Small intestine (tissue), 7 donors: ENCODE measurements at regions not wholly inside any gene's neighbourhood (a gene's known extent, or its start where the extent isn't known, plus 50 kb on each side); places are given as distances from the start of the nearest gene placed in this dataset.

Source experiments
- DNase-seq, 2 donors: peaks; one replicate each; pipeline versions ENCODE4 v3.0.0 to v3.0.0-alpha.2; 2013
- FAIRE-seq: peaks from 2 replicates; lab custom pipeline; 2012; peaks lifted over from hg19 to GRCh38; lab: Jason Lieb, UNC
- H3K27ac ChIP-seq, 3 donors: one replicate each; pipeline ENCODE4 v1.5.1; 2013; ENCODE audit warnings: low read length in 2 of 3, mild to moderate bottlenecking in 2 of 3, control low read depth in 1 of 3, inconsistent platforms in 1 of 3, low read depth in 1 of 3, moderate library complexity in 1 of 3
- H3K27me3 ChIP-seq, 3 donors: one replicate each; pipeline ENCODE4 v1.6.1; 2013; ENCODE audit warnings: low read length in 3 of 3, inconsistent platforms in 1 of 3; ENCODE audit not compliant: control insufficient read depth in 3 of 3, insufficient read depth in 3 of 3
- H3K36me3 ChIP-seq, 3 donors: one replicate each; pipeline ENCODE4 v1.6.1; 2013; ENCODE audit warnings: low read length in 3 of 3, inconsistent platforms in 1 of 3, low read depth in 1 of 3, mild to moderate bottlenecking in 1 of 3, moderate library complexity in 1 of 3; ENCODE audit not compliant: control insufficient read depth in 3 of 3, insufficient read depth in 2 of 3
- H3K4me1 ChIP-seq, 3 donors: one replicate each; pipeline ENCODE4 v1.6.1; 2013; ENCODE audit warnings: low read length in 2 of 3, inconsistent platforms in 1 of 3, low read depth in 1 of 3, mild to moderate bottlenecking in 1 of 3, moderate library complexity in 1 of 3; ENCODE audit not compliant: control insufficient read depth in 3 of 3, insufficient read depth in 2 of 3
- H3K4me3 ChIP-seq, 3 donors: one replicate each; pipeline ENCODE4 v1.5.1; 2013; ENCODE audit warnings: low read length in 3 of 3, control low read depth in 1 of 3, inconsistent platforms in 1 of 3, low read depth in 1 of 3, mild to moderate bottlenecking in 1 of 3, moderate library complexity in 1 of 3
- H3K9me3 ChIP-seq, 2 donors: one replicate each; pipeline ENCODE4 v1.6.1; 2013; ENCODE audit warnings: low read depth in 1 of 2, low read length in 1 of 2; ENCODE audit not compliant: control insufficient read depth in 2 of 2, insufficient read depth in 1 of 2
- WGBS, 3 donors: extraction: QIAGEN DNeasy Blood & Tissue Kit; methylation state at CpG; one replicate each; pipeline ENCODE4 v1.1.7; 2013; 5-methylcytosine and 5-hydroxymethylcytosine counted together
- donor health status: healthy with polysubstance abuse.
- donor health status: control.
- donor health status: control.
- donor health status: Bipolar disorder and iron deficiency.
- donor health status: healthy.

DNA sequence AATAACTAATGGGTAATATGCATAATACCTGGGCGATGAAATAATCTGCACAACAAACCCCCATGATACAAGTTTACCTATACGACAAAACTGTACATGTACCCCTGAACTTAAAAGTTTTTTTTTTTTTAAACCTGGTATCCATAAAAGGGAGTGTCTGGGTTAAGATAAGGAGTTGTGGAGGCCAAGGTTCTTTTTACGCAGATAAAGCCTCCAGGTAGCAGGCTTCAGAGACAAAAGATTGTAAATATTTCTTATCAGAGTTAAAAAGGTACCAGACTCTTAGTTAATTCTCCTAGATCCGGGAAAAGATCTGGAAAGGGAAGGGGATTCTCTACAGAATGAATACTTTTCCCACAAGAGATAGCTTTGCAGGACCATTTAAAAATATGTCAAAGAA, 259.4 kb upstream of the SSTR1 start:
- Histone ChIP-seq H3K27ac (no peak overlapping the region), H3K4me1 (no peaks in the 10 kb centered on the region), H3K9me3 (peaks cover 0 to 22% of the 10 kb centered on the region in 2 donors), H3K4me3 (no peak overlapping the region), H3K36me3 (no peaks in the 10 kb centered on the region), H3K27me3 (no peaks in the 10 kb centered on the region)
- 24 to 61% (median 34%) methylated on average over 4 of the region's 4 CpGs for WGBS, 3 donors
- DNase-seq (peak; percentile 35 to 67), FAIRE-seq (no peak)

DNA sequence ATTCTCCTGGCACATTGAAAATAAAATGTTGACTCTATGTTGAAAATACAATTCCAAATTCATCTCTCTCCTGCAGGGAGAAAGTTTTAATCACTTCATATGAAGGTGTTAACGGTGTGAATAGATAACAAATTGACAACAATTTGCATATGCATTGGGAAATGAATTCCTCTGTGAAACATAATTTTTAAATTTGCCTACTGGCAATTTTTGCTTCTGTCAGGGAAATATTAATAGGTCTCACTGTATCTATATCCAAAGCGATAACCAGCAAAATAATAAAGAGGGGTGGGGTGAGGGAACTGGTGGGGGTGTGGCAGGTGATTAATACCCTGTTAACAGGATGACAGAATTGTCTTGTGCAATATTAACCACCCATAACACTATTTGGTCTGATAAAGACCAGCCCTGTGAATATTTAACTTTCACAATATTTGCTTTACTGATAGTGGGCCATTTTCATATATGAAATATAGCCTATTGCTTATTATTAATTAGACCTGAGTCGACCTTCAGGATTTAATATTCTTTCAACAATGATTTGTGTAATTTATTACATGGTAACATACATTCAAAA, 239.0 kb upstream of the SSTR1 start:
- Histone ChIP-seq H3K4me1 (peaks cover 5 to 23% (median 8%) of the 10 kb centered on the region in 3 donors), H3K9me3 (no peaks in the 10 kb centered on the region), H3K27me3 (no peaks in the 10 kb centered on the region), H3K36me3 (no peaks in the 10 kb centered on the region), H3K27ac (peak overlapping the region in 1 of 3 donors; percentile 77), H3K4me3 (no peak overlapping the region)
- peak; percentile 61 to 92 for DNase-seq
- peak; percentile 85 for FAIRE-seq
- 13 to 62% (median 28%) methylated on average over 3 of the region's 3 CpGs for WGBS, 3 donors

DNA sequence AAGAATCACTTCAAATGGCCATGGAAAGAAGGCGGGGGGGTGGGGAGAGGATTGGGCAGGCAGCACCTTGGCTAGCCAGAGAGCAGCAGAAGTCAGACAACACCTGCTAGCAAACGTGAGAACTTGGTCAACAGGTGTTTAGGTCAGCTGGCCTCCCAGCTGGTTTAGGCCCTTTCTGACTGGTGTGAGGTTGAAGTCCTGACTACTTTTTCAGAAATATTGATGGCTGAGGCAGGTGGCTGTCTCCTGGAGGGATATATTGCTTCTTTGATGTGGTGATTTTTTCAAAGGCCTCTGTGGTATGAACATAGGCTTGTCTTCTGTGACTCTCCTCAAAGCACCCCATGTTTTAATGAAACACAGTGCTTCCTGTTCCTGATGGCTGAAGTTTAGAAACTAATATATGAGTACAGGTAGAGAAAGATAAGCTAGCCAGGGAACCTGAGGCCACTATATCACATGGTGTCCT, 238.2 kb upstream of the SSTR1 start:
- Histone ChIP-seq H3K4me1 (peaks cover 5 to 23% (median 11%) of the 10 kb centered on the region in 3 donors), H3K27ac (peak overlapping the region; percentile 77 to 86 (median 83)), H3K4me3 (no peak overlapping the region), H3K27me3 (no peaks in the 10 kb centered on the region), H3K9me3 (no peaks in the 10 kb centered on the region), H3K36me3 (no peaks in the 10 kb centered on the region)
- FAIRE-seq (peak; percentile 26), DNase-seq (peak; percentile 65 to 82)
- WGBS, 3 donors: 10 to 39% (median 29%) methylated on average over 2 of the region's 2 CpGs

DNA sequence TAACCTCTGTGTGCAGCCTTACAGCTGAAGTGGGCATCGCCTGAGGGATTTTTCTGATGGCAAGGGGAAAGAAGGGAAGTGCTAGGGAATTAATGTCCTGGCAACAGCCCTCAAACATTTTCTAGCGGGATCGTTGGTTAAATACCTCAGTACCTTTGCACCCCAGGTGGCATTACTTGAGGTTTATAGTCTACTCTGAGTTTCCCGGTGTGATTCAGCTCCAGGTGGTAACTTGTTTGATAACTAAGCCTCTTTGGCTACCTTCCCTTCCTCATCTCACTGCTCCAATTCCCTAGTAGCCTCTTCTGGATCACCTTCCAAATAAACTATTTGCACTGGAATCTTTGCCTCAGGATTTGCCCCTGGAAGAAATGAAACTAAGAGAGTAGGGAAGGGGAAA, 237.0 kb upstream of the SSTR1 start:
- no peak for FAIRE-seq
- no peaks in the 10 kb centered on the region for H3K27me3 ChIP-seq
- H3K27ac ChIP-seq: peak overlapping the region in 1 of 3 donors; percentile 17
- peak; percentile 28 to 89 for DNase-seq
- H3K9me3 ChIP-seq: no peaks in the 10 kb centered on the region
- WGBS, 3 donors: 17 to 67% (median 38%) methylated on average over 4 of the region's 4 CpGs
- no peak overlapping the region for H3K4me3 ChIP-seq
- H3K36me3 ChIP-seq: no peaks in the 10 kb centered on the region
- peaks cover 5 to 23% (median 11%) of the 10 kb centered on the region in 3 donors for H3K4me1 ChIP-seq

DNA sequence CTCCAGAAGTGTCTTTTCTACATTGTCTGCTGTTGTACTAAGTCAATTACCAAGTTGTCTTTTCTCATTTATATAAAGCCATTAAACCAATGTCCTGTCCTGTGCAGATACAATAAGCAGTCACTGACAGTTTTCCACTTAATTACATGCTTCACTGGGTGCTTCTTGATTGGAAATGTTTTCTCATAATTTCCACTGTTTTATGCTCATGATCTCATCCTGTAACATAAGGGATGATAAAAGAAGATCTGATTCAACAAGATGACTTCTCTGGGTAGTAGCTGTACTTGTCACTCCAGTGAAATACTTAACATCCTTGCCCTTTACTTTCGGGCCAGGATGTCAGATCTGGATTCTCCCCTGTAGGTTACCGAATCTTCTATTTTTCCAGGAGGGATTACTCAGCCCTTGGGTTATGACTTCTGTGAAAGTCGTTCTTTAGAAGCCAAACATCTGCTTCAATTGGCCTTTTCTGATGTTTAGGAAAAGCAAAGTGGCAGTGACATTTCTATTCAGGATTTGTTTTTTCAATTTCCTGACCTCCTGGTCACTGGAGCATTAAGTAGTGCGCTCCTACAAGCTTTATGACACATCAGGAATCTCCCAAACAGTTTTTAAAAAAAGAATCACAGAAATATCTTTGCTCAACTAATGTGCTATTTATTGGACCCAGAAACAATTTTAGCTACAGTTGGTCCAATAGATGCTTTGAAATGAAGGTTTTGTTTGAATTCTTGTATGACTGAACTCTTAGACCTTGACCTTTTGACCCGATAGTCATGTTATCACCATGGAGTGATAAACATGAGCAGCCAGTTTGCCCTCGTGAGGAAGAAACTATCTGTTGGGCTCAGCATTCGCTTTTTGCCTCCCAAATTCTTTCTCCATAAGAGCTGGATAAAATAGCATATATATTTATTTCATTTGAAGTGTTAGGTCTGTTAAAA, 234.5 kb upstream of the SSTR1 start:
- Histone ChIP-seq H3K4me3 (no peak overlapping the region), H3K27ac (no peak overlapping the region), H3K36me3 (no peaks in the 10 kb centered on the region), H3K9me3 (no peaks in the 10 kb centered on the region), H3K27me3 (no peaks in the 10 kb centered on the region), H3K4me1 (peaks cover 5 to 23% (median 11%) of the 10 kb centered on the region in 3 donors)
- WGBS, 3 donors: 53 to 59% (median 57%) methylated on average over 7 of the region's 7 CpGs
- FAIRE-seq (no peak), DNase-seq (peak; percentile 22 to 39)

DNA sequence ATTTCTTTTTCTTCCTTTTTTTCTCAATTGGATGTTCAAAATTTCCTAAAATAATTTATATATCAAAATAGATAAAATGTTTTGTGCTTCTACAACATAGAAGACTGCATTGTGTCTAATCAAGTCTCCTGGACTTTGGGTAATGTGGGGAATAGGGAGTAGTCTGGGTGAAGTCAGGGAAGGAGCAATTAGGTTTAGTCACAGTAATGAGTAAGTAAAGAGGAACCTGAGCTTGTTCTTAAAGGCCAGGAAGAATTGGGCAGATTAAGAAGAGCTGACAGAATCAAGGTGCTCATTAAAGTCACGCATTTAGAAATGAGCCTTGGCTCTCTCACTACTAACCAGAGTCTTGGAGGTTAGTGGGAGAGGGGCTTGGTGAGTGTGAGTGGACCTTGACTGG, 233.3 kb upstream of the SSTR1 start:
- H3K27me3 ChIP-seq: no peaks in the 10 kb centered on the region
- H3K36me3 ChIP-seq: no peaks in the 10 kb centered on the region
- no peak overlapping the region for H3K4me3 ChIP-seq
- DNase-seq (peak in 1 of 2 donors; percentile 43), FAIRE-seq (peak; percentile 53)
- H3K27ac ChIP-seq: no peak overlapping the region
- 85 to 97% (median 90%) methylated on average over 1 of the region's 1 CpG for WGBS, 3 donors
- H3K4me1 ChIP-seq: peaks cover 5 to 17% (median 9%) of the 10 kb centered on the region in 3 donors
- no peaks in the 10 kb centered on the region for H3K9me3 ChIP-seq

DNA sequence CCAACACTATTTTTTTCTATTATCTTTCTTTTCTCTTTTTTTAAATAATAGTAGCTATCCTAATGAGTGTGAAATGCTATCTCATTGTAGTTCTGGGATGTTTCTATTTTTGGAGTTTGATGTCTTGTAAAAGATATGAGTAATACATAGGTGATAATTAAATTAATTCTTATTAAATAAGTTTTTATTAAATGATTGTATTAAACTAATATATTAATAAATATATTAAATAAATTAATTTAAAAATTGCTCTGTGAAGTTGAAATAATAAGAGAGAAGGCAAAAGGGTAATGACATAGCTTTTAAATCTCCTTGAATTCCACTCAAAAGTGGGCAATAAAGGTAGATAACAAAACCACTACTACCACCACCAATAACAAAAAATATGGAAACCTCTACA, 230.2 kb upstream of the SSTR1 start:
- Histone ChIP-seq H3K9me3 (peaks cover 0 to 11% of the 10 kb centered on the region in 2 donors), H3K36me3 (no peaks in the 10 kb centered on the region), H3K4me3 (no peak overlapping the region), H3K27me3 (no peaks in the 10 kb centered on the region), H3K4me1 (peaks cover 0 to 5% (median 3%) of the 10 kb centered on the region in 3 donors), H3K27ac (no peak overlapping the region)
- no peak for FAIRE-seq
- DNase-seq: no peak

DNA sequence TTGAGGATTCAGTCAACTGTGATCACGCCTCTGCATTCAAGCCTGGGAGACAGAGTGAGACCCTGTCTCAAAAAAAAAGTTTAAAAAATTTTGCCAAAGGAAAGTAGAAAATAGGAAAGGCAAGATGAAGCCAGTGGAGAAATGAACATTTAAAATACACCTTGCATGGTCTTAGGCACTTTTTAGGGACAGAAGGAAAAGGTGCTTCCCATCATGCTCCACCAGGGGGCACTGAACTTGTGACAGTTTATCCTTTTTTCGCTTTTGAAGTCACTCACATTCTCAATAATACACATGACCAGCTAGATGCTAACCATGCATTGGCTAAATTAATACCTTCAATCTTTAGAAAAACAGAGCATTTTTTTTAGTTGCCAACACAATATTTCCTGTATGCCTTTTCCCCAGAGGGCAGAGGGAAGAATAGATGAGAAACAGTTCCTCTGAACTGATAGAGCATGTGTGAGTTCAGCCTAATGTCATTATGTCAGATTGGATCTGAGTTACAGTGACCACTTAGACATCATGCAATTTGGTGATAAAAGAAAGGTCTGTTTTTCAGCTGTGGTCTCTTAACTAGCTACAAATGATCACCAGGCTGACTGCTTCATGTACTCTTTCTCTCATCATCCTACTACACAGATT, 221.8 kb upstream of the SSTR1 start:
- no peaks in the 10 kb centered on the region for H3K27me3 ChIP-seq
- FAIRE-seq (no peak), DNase-seq (peak; percentile 50 to 70)
- WGBS, 3 donors: 53 to 68% (median 61%) methylated on average over 2 of the region's 2 CpGs
- H3K27ac ChIP-seq: no peak overlapping the region
- H3K4me3 ChIP-seq: no peak overlapping the region
- no peaks in the 10 kb centered on the region for H3K4me1 ChIP-seq
- H3K36me3 ChIP-seq: no peaks in the 10 kb centered on the region
- peaks cover 0 to 7% of the 10 kb centered on the region in 2 donors for H3K9me3 ChIP-seq
